Keratinocyte (primary cell): ENCODE measurements at regions not wholly inside any gene's neighbourhood (a gene's known extent, or its start where the extent isn't known, plus 50 kb on each side); places are given as distances from the start of the nearest gene placed in this dataset.

ENCODE experiments used
- DNase-seq: peaks from one replicate; pipeline ENCODE4 v3.0.0-alpha.2; 2011; ENCODE audit warnings: low read depth, missing footprints, low spot score
- FAIRE-seq: peaks from 2 replicates; lab custom pipeline; 2011; peaks lifted over from hg19 to GRCh38; lab: Jason Lieb, UNC
- H2AFZ ChIP-seq: 2 replicates; pipeline ENCODE4 v1.6.0; 2012; ENCODE audit warnings: low read length, control low read depth, inconsistent platforms; ENCODE audit not compliant: control insufficient read depth
- H3K27ac ChIP-seq: 2 replicates; pipeline ENCODE4 v1.5.1; 2011; ENCODE audit warnings: low read length; ENCODE audit not compliant: control insufficient read depth, insufficient read depth
- H3K27me3 ChIP-seq: 3 replicates; pipeline ENCODE4 v1.6.0; 2011; ENCODE audit warnings: low read length; ENCODE audit not compliant: control insufficient read depth, insufficient read depth; ENCODE audit errors: extremely low read depth
- H3K36me3 ChIP-seq, 2 experiments: 2 replicates in 1 of 2; 3 replicates in 1 of 2; pipeline ENCODE4 v1.5.1; 2011; ENCODE audit warnings: low read length in 2 of 2, mild to moderate bottlenecking in 1 of 2; ENCODE audit not compliant: control insufficient read depth in 2 of 2, insufficient read depth in 2 of 2; ENCODE audit errors: extremely low read depth in 1 of 2
- H3K4me1 ChIP-seq: 3 replicates; pipeline ENCODE4 v1.5.1; 2011; ENCODE audit warnings: low read length; ENCODE audit not compliant: control insufficient read depth, insufficient read depth; ENCODE audit errors: extremely low read depth
- H3K4me2 ChIP-seq: 3 replicates; pipeline ENCODE4 v1.6.0; 2011; ENCODE audit warnings: low read depth, low read length; ENCODE audit not compliant: control insufficient read depth, insufficient read depth; ENCODE audit errors: extremely low read depth
- H3K4me3 ChIP-seq, 3 experiments: fragments of 200-600 bp in 1 of 3; sonication (generic) in 1 of 3; 2 replicates in 2 of 3; 3 replicates in 1 of 3; pipeline ENCODE4 v1.5.1; 2011 to 2016; ENCODE audit warnings: low read length in 3 of 3, mild to moderate bottlenecking in 3 of 3, control low read depth in 2 of 3, inconsistent platforms in 1 of 3, low read depth in 1 of 3, mixed read lengths in 1 of 3, mixed run types in 1 of 3, moderate library complexity in 1 of 3; ENCODE audit not compliant: control insufficient read depth in 2 of 3, insufficient read depth in 2 of 3; ENCODE audit errors: extremely low read depth in 1 of 3
- H3K79me2 ChIP-seq: 2 replicates; pipeline ENCODE4 v1.6.0; 2012; ENCODE audit warnings: low read length; ENCODE audit not compliant: control insufficient read depth, insufficient read depth
- H3K9ac ChIP-seq: 3 replicates; pipeline ENCODE4 v1.6.0; 2011; ENCODE audit warnings: low read length; ENCODE audit not compliant: control insufficient read depth, insufficient read depth; ENCODE audit errors: extremely low read depth
- H3K9me1 ChIP-seq: 3 replicates; pipeline ENCODE4 v1.6.0; 2011; ENCODE audit warnings: low read length; ENCODE audit not compliant: control insufficient read depth, insufficient read depth; ENCODE audit errors: extremely low read depth
- H3K9me3 ChIP-seq: 2 replicates; pipeline ENCODE4 v1.5.1; 2012; ENCODE audit warnings: low read depth, low read length; ENCODE audit not compliant: control insufficient read depth
- H4K20me1 ChIP-seq: 3 replicates; pipeline ENCODE4 v1.6.0; 2011; ENCODE audit warnings: low read length; ENCODE audit not compliant: control insufficient read depth, insufficient read depth; ENCODE audit errors: extremely low read depth
- EZH2 ChIP-seq: IDR thresholded peaks from one replicate; pipeline ENCODE4 v1.6.1; 2012; ENCODE audit warnings: inconsistent platforms, mild to moderate bottlenecking, low read length, moderate library complexity
- dilution Hi-C: fragments of 300-500 bp; cut with MboI; formaldehyde crosslinking; loops from one replicate; pipeline ENCODE4 v1.7.0; 2020; ENCODE audit warnings: low sequenced_read_pairs; ENCODE audit not compliant: extremely low pct_ligation_motif_present
- TF ChIP-seq, protein P1 (sequence below), 3 experiments: IDR thresholded peaks in 1 of 3; conservative IDR thresholded peaks in 1 of 3; optimal IDR thresholded peaks in 1 of 3; 2 replicates in 2 of 3; 3 replicates in 1 of 3; pipeline versions ENCODE3 to v1.5.1; 2011; ENCODE audit warnings: low read length in 3 of 3, mild to moderate bottlenecking in 3 of 3, moderate library complexity in 2 of 3, control low read depth in 1 of 3, inconsistent platforms in 1 of 3; ENCODE audit not compliant: insufficient read depth in 2 of 3; ENCODE audit errors: extremely low read depth in 1 of 3

DNA sequence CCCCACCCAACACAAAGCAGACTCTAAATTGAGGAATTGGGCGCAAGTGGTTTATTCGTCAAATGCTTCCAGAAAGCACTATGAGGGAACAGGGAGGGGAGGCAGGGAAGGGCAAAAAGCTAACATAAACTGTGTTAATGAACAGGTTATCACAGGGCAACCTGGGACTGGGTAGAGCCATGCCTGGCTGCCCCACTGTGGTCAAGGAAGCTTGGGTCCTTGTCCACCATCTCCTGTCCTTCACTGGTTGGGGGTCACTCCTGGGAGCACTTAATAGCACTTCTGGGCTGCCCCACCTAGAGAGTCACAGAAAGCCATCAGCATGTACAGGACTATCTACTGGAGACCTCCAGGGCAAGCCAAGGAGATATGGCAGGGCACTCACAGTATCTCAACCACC lies 102.3 kb downstream of the LINC00237 start:
- DNase-seq (no peak), FAIRE-seq (no peak)
- Histone ChIP-seq H3K9ac (no peak overlapping the region), H3K79me2 (no peaks in the 10 kb centered on the region), H3K9me1 (no peaks in the 10 kb centered on the region), H3K4me2 (no peak overlapping the region), H4K20me1 (no peaks in the 10 kb centered on the region), H3K27ac (no peak overlapping the region), H3K36me3 (no peaks in the 10 kb centered on the region), H3K4me1 (no peaks in the 10 kb centered on the region), H3K27me3 (no peaks in the 10 kb centered on the region), H2AFZ (no peak overlapping the region), H3K9me3 (no peaks in the 10 kb centered on the region), H3K4me3 (no peak overlapping the region)
- TF ChIP-seq, protein P1, sequence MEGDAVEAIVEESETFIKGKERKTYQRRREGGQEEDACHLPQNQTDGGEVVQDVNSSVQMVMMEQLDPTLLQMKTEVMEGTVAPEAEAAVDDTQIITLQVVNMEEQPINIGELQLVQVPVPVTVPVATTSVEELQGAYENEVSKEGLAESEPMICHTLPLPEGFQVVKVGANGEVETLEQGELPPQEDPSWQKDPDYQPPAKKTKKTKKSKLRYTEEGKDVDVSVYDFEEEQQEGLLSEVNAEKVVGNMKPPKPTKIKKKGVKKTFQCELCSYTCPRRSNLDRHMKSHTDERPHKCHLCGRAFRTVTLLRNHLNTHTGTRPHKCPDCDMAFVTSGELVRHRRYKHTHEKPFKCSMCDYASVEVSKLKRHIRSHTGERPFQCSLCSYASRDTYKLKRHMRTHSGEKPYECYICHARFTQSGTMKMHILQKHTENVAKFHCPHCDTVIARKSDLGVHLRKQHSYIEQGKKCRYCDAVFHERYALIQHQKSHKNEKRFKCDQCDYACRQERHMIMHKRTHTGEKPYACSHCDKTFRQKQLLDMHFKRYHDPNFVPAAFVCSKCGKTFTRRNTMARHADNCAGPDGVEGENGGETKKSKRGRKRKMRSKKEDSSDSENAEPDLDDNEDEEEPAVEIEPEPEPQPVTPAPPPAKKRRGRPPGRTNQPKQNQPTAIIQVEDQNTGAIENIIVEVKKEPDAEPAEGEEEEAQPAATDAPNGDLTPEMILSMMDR (optimal IDR thresholded peaks at IDR 0.05 in 1 of 3, IDR thresholded peaks at IDR 0.05 in 1 of 3, conservative IDR thresholded peaks at IDR 0.05 in 1 of 3; ENCODE audit: extremely low read depth in 1 of 3, insufficient read depth in 2 of 3, low read length in 3 of 3) = no peak
- TF ChIP-seq EZH2 = no peak
- dilution Hi-C loops = no loop called here

DNA sequence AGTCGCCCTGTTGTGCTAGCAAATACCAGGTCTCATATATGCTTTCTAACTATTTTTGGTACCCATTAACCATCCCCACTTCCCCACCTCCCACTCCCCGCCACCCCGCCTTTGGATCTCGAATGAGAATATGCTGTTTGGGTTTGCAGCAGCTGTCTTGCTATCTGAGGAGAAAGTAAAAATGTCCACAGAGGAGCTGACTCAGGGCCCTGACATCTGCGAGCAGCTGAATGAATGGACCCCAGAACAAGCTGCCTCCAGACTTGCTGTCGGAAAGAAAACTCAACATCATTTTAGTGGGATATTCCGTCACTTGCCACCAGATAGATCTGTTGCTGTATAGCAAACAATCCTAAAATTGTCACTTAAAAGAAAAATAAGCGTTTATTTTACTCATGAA lies 103.7 kb downstream of the LINC00237 start:
- TF ChIP-seq EZH2 = no peak
- TF ChIP-seq, protein P1 (optimal IDR thresholded peaks at IDR 0.05 in 1 of 3, IDR thresholded peaks at IDR 0.05 in 1 of 3, conservative IDR thresholded peaks at IDR 0.05 in 1 of 3; ENCODE audit: extremely low read depth in 1 of 3, insufficient read depth in 2 of 3, low read length in 3 of 3) = no peak
- H2AFZ ChIP-seq = no peak overlapping the region
- H3K27ac ChIP-seq = no peak overlapping the region
- H3K36me3 ChIP-seq = no peaks in the 10 kb centered on the region
- DNase-seq (no peak), FAIRE-seq (no peak)
- no peaks in the 10 kb centered on the region for H3K9me3 ChIP-seq
- H3K79me2 ChIP-seq = no peaks in the 10 kb centered on the region
- no peak overlapping the region for H3K4me3 ChIP-seq
- no peak overlapping the region for H3K4me2 ChIP-seq
- H3K9ac ChIP-seq = no peak overlapping the region
- no peaks in the 10 kb centered on the region for H4K20me1 ChIP-seq
- H3K27me3 ChIP-seq = no peaks in the 10 kb centered on the region
- dilution Hi-C loops = no loop called here
- H3K9me1 ChIP-seq = no peaks in the 10 kb centered on the region
- H3K4me1 ChIP-seq = no peaks in the 10 kb centered on the region
